T-helper 1 cell treated with Interleukin-12 subunit alpha and Interleukin-12 subunit beta and Interleukin-4 antibody, amounts not matched to agents 30 μg/mL and 1 μg/mL, for 36 hours (primary cell): ENCODE measurements at regions not wholly inside any gene's neighbourhood (a gene's known extent, or its start where the extent isn't known, plus 50 kb on each side); places are given as distances from the start of the nearest gene placed in this dataset.

ENCODE experiments used
- H3K27ac Mint-ChIP-seq: one replicate; pipeline ENCODE4 v1.8.0; 2021; ENCODE audit warnings: mild to moderate bottlenecking, mixed read lengths
- H3K27me3 Mint-ChIP-seq: one replicate; pipeline ENCODE4 v1.8.0; 2021; ENCODE audit warnings: low read depth, mixed read lengths
- H3K36me3 Mint-ChIP-seq: one replicate; pipeline ENCODE4 v1.8.0; 2021; ENCODE audit warnings: low read depth, mixed read lengths
- H3K4me1 Mint-ChIP-seq: one replicate; pipeline ENCODE4 v1.8.0; 2021; ENCODE audit warnings: low read depth, mixed read lengths
- H3K4me3 Mint-ChIP-seq: one replicate; pipeline ENCODE4 v1.8.0; 2021; ENCODE audit warnings: mild to moderate bottlenecking, moderate library complexity, mixed read lengths
- H3K9me3 Mint-ChIP-seq: one replicate; pipeline ENCODE4 v1.8.0; 2021; ENCODE audit warnings: mixed read lengths

GRCh38 chr6:56904068-56904467, 50.8 kb upstream of the BEND6 start:
- Mint-ChIP-seq H3K4me1 (no peaks in the 10 kb centered on the region), H3K27ac (no peak overlapping the region), H3K36me3 (no peaks in the 10 kb centered on the region), H3K4me3 (no peak overlapping the region), H3K27me3 (peaks cover 38% of the 10 kb centered on the region), H3K9me3 (no peaks in the 10 kb centered on the region)

- no peak overlapping the region for H3K27ac Mint-ChIP-seq
- peaks cover 38% of the 10 kb centered on the region for H3K27me3 Mint-ChIP-seq
- no peaks in the 10 kb centered on the region for H3K4me1 Mint-ChIP-seq
- no peak overlapping the region for H3K4me3 Mint-ChIP-seq
- H3K36me3 Mint-ChIP-seq, result no peaks in the 10 kb centered on the region
- no peaks in the 10 kb centered on the region for H3K9me3 Mint-ChIP-seq
Measured at GRCh38 chr6:56902641-56903464, 52.1 kb upstream of the BEND6 start.

GRCh38 chr6:56900784-56901183, 54.1 kb upstream of the BEND6 start:
- Mint-ChIP-seq H3K4me1 (no peaks in the 10 kb centered on the region), H3K36me3 (no peaks in the 10 kb centered on the region), H3K9me3 (no peaks in the 10 kb centered on the region), H3K27ac (no peak overlapping the region), H3K27me3 (peaks cover 26% of the 10 kb centered on the region), H3K4me3 (no peak overlapping the region)

GRCh38 chr6:56899753-56900152, 55.2 kb upstream of the BEND6 start:
- Mint-ChIP-seq H3K9me3 (no peaks in the 10 kb centered on the region), H3K27me3 (peaks cover 18% of the 10 kb centered on the region), H3K4me1 (no peaks in the 10 kb centered on the region), H3K36me3 (no peaks in the 10 kb centered on the region), H3K27ac (no peak overlapping the region), H3K4me3 (no peak overlapping the region)

GRCh38 chr6:56899311-56899710, 55.6 kb upstream of the BEND6 start:
- H3K27ac Mint-ChIP-seq, result no peak overlapping the region
- H3K9me3 Mint-ChIP-seq, result no peaks in the 10 kb centered on the region
- no peak overlapping the region for H3K4me3 Mint-ChIP-seq
- no peaks in the 10 kb centered on the region for H3K4me1 Mint-ChIP-seq
- no peaks in the 10 kb centered on the region for H3K36me3 Mint-ChIP-seq
- H3K27me3 Mint-ChIP-seq, result peaks cover 14% of the 10 kb centered on the region

GRCh38 chr6:56897789-56898529, 56.9 kb upstream of the BEND6 start:
- Mint-ChIP-seq H3K4me3 (no peak overlapping the region), H3K27ac (no peak overlapping the region), H3K36me3 (no peaks in the 10 kb centered on the region), H3K4me1 (no peaks in the 10 kb centered on the region), H3K27me3 (peaks cover 9% of the 10 kb centered on the region), H3K9me3 (no peaks in the 10 kb centered on the region)

GRCh38 chr6:56891754-56892153, 63.2 kb upstream of the BEND6 start:
- Mint-ChIP-seq H3K27ac (peak overlapping the region; percentile 46), H3K9me3 (no peaks in the 10 kb centered on the region), H3K27me3 (no peaks in the 10 kb centered on the region), H3K4me3 (no peak overlapping the region), H3K4me1 (peaks cover 34% of the 10 kb centered on the region), H3K36me3 (no peaks in the 10 kb centered on the region)

GRCh38 chr6:56890683-56891429, 64.1 kb upstream of the BEND6 start:
- peak overlapping the region; percentile 80 for H3K27ac Mint-ChIP-seq
- H3K27me3 Mint-ChIP-seq, result no peaks in the 10 kb centered on the region
- no peak overlapping the region for H3K4me3 Mint-ChIP-seq
- H3K36me3 Mint-ChIP-seq, result no peaks in the 10 kb centered on the region
- peaks cover 35% of the 10 kb centered on the region for H3K4me1 Mint-ChIP-seq
- no peaks in the 10 kb centered on the region for H3K9me3 Mint-ChIP-seq

- Mint-ChIP-seq H3K36me3 (no peaks in the 10 kb centered on the region), H3K27me3 (no peaks in the 10 kb centered on the region), H3K9me3 (no peaks in the 10 kb centered on the region), H3K27ac (peak overlapping the region; percentile 45), H3K4me3 (no peak overlapping the region), H3K4me1 (peaks cover 35% of the 10 kb centered on the region)
Measured at GRCh38 chr6:56890066-56890465, 64.8 kb upstream of the BEND6 start.

- Mint-ChIP-seq H3K36me3 (no peaks in the 10 kb centered on the region), H3K27ac (no peak overlapping the region), H3K4me3 (peak overlapping the region; percentile 0), H3K4me1 (peaks cover 35% of the 10 kb centered on the region), H3K9me3 (no peaks in the 10 kb centered on the region), H3K27me3 (peaks cover 2% of the 10 kb centered on the region)
Measured at GRCh38 chr6:56889492-56889891, 65.4 kb upstream of the BEND6 start.

GRCh38 chr6:56888687-56889086, 66.2 kb upstream of the BEND6 start:
- Mint-ChIP-seq H3K27me3 (peaks cover 7% of the 10 kb centered on the region), H3K27ac (no peak overlapping the region), H3K36me3 (no peaks in the 10 kb centered on the region), H3K4me3 (peak overlapping the region; percentile 0), H3K4me1 (peaks cover 35% of the 10 kb centered on the region), H3K9me3 (no peaks in the 10 kb centered on the region)

GRCh38 chr6:56887086-56887485, 67.8 kb upstream of the BEND6 start:
- Mint-ChIP-seq H3K27me3 (peaks cover 7% of the 10 kb centered on the region), H3K4me3 (no peak overlapping the region), H3K4me1 (peaks cover 37% of the 10 kb centered on the region), H3K36me3 (no peaks in the 10 kb centered on the region), H3K27ac (no peak overlapping the region), H3K9me3 (no peaks in the 10 kb centered on the region)

GRCh38 chr6:56877922-56878321, 77.0 kb upstream of the BEND6 start:
- H3K4me3 Mint-ChIP-seq, result no peak overlapping the region
- H3K36me3 Mint-ChIP-seq, result no peaks in the 10 kb centered on the region
- H3K27ac Mint-ChIP-seq, result no peak overlapping the region
- H3K27me3 Mint-ChIP-seq, result peaks cover 33% of the 10 kb centered on the region
- H3K9me3 Mint-ChIP-seq, result no peaks in the 10 kb centered on the region
- peaks cover 1% of the 10 kb centered on the region for H3K4me1 Mint-ChIP-seq

GRCh38 chr6:56875961-56876360, 78.9 kb upstream of the BEND6 start:
- H3K4me1 Mint-ChIP-seq, result no peaks in the 10 kb centered on the region

More at GRCh38 chr6:56875961-56876360, 78.9 kb upstream of the BEND6 start:
- Mint-ChIP-seq H3K4me3 (no peak overlapping the region), H3K9me3 (no peaks in the 10 kb centered on the region), H3K27me3 (peaks cover 33% of the 10 kb centered on the region), H3K36me3 (no peaks in the 10 kb centered on the region), H3K27ac (no peak overlapping the region)
